OCI-LY1 (cell line): ENCODE measurements at regions not wholly inside any gene's neighbourhood (a gene's known extent, or its start where the extent isn't known, plus 50 kb on each side); places are given as distances from the start of the nearest gene placed in this dataset.

ENCODE experiments used
- CTCF ChIP-seq: fragments of 200-600 bp; sonication (generic), shearing (Covaris generic); IDR thresholded peaks from 2 replicates; pipeline ENCODE4 v1.5.1; 2017; ENCODE audit warnings: mild to moderate bottlenecking, antibody characterized with exemption, low read length, moderate library complexity, mixed read lengths
- EZH2 ChIP-seq: fragments of 200-600 bp; sonication (generic), shearing (Covaris generic); IDR thresholded peaks from 2 replicates; pipeline ENCODE4 v1.8.0; 2017; ENCODE audit warnings: borderline replicate concordance, mixed run types, mild to moderate bottlenecking, antibody characterized with exemption, low read length, moderate library complexity, mixed read lengths

GRCh38 chr10:43857206-43857930 lies 208.7 kb upstream of the ZNF32 start:
- TF ChIP-seq EZH2 (no peak), CTCF (no peak)
